Natural killer cell (primary cell): ENCODE measurements at regions not wholly inside any gene's neighbourhood (a gene's known extent, or its start where the extent isn't known, plus 50 kb on each side); places are given as distances from the start of the nearest gene placed in this dataset.

ENCODE experiments used
- ATAC-seq, 3 donors: fragments of 150-1000 bp in 2 of 3; fragments of 200-7000 bp in 1 of 3; cut with Tn5 transposase; 1 replicate in 1 of 3; 2 replicates in 2 of 3; pipeline ENCODE4 v1.10.0; 2021; ENCODE audit warnings: mild to moderate bottlenecking in 2 of 3, moderate library complexity in 2 of 3
- DNase-seq, 2 donors: peaks; one replicate each; pipeline versions ENCODE4 v3.0.0 to v3.0.0-alpha.2; 2013 to 2021; ENCODE audit warnings: mixed read lengths in 1 of 2
- H3K27ac ChIP-seq: one replicate; pipeline ENCODE4 v1.5.1; 2013; ENCODE audit warnings: mild to moderate bottlenecking, low read length
- H3K27me3 ChIP-seq: one replicate; pipeline ENCODE4 v1.6.1; 2013; ENCODE audit warnings: low read length; ENCODE audit not compliant: control insufficient read depth, insufficient read depth
- H3K36me3 ChIP-seq: one replicate; pipeline ENCODE4 v1.6.1; 2013; ENCODE audit warnings: low read length; ENCODE audit not compliant: control insufficient read depth, insufficient read depth
- H3K4me1 ChIP-seq: one replicate; pipeline ENCODE4 v1.6.1; 2013; ENCODE audit warnings: low read length; ENCODE audit not compliant: control insufficient read depth, insufficient read depth
- H3K4me3 ChIP-seq: one replicate; pipeline ENCODE4 v1.5.1; 2013; ENCODE audit warnings: low read length
- H3K9me3 ChIP-seq: one replicate; pipeline ENCODE4 v1.6.1; 2013; ENCODE audit warnings: low read length; ENCODE audit not compliant: control insufficient read depth, insufficient read depth
- H3K27ac Mint-ChIP-seq, 2 donors: one replicate each; pipeline ENCODE4 v1.8.0; 2022; ENCODE audit warnings: mild to moderate bottlenecking in 2 of 2, mixed read lengths in 2 of 2, moderate library complexity in 1 of 2
- H3K27me3 Mint-ChIP-seq, 2 donors: one replicate each; pipeline ENCODE4 v1.8.0; 2022; ENCODE audit warnings: low read depth in 2 of 2, mixed read lengths in 2 of 2
- H3K36me3 Mint-ChIP-seq: one replicate; pipeline ENCODE4 v1.8.0; 2022; ENCODE audit warnings: mixed read lengths
- H3K4me1 Mint-ChIP-seq, 2 donors: one replicate each; pipeline ENCODE4 v1.8.0; 2022; ENCODE audit warnings: mixed read lengths in 2 of 2
- H3K4me3 Mint-ChIP-seq: one replicate; pipeline ENCODE4 v1.8.0; 2022; ENCODE audit warnings: mild to moderate bottlenecking, moderate library complexity, mixed read lengths
- H3K9me3 Mint-ChIP-seq, 2 donors: one replicate each; pipeline ENCODE4 v1.8.0; 2022; ENCODE audit warnings: mixed read lengths in 2 of 2
- CTCF ChIP-seq: fragments of 200-600 bp; IDR thresholded peaks from one replicate; pipeline ENCODE4 v1.8.0; 2022; ENCODE audit warnings: antibody characterized with exemption
- WGBS: methylation state at CpG from one replicate; pipeline ENCODE4 v1.1.7; 2013; ENCODE audit warnings: missing lambda C conversion rate; ENCODE audit not compliant: insufficient coverage; 5-methylcytosine and 5-hydroxymethylcytosine counted together
- intact Hi-C: fragments of 100-400 bp; cut with micrococcal nuclease; formaldehyde crosslinking; loops from one replicate; pipeline ENCODE4 v1.14.2; 2022

GRCh38 chr2:52117299-52117698, 1085.4 kb upstream of the NRXN1 start:
- no peak overlapping the region for H3K4me3 ChIP-seq
- no peaks in the 10 kb centered on the region for H3K4me1 ChIP-seq
- H3K4me3 Mint-ChIP-seq, result no peak overlapping the region
- TF ChIP-seq CTCF, result no peak
- WGBS, result 76% methylated on average over 3 of the region's 3 CpGs
- H3K9me3 ChIP-seq, result no peaks in the 10 kb centered on the region
- H3K27ac ChIP-seq, result no peak overlapping the region
- H3K9me3 Mint-ChIP-seq, result peaks cover 12 to 22% of the 10 kb centered on the region in 2 donors
- ATAC-seq, result no peak
- intact Hi-C loops, result no loop called here
- H3K36me3 Mint-ChIP-seq, result peaks cover 11% of the 10 kb centered on the region
- no peak for DNase-seq
- H3K27me3 ChIP-seq, result no peaks in the 10 kb centered on the region
- no peak overlapping the region for H3K27ac Mint-ChIP-seq
- H3K27me3 Mint-ChIP-seq, result no peaks in the 10 kb centered on the region
- no peaks in the 10 kb centered on the region for H3K36me3 ChIP-seq
- H3K4me1 Mint-ChIP-seq, result no peaks in the 10 kb centered on the region

GRCh38 chr2:52115750-52116149, 1083.8 kb upstream of the NRXN1 start:
- DNase-seq (no peak), ATAC-seq (no peak)
- Histone ChIP-seq H3K4me3 (no peak overlapping the region), H3K4me1 (no peaks in the 10 kb centered on the region), H3K27ac (no peak overlapping the region), H3K9me3 (no peaks in the 10 kb centered on the region), H3K36me3 (no peaks in the 10 kb centered on the region), H3K27me3 (no peaks in the 10 kb centered on the region)
- WGBS, result 20% methylated on average over 1 of the region's 1 CpG
- Mint-ChIP-seq H3K4me1 (no peaks in the 10 kb centered on the region), H3K27ac (no peak overlapping the region), H3K36me3 (peaks cover 11% of the 10 kb centered on the region), H3K9me3 (peaks cover 13 to 22% of the 10 kb centered on the region in 2 donors), H3K27me3 (no peaks in the 10 kb centered on the region), H3K4me3 (no peak overlapping the region)
- intact Hi-C loops, result no loop called here
- TF ChIP-seq CTCF, result no peak

GRCh38 chr2:52113338-52113737, 1081.4 kb upstream of the NRXN1 start:
- Histone ChIP-seq H3K4me1 (no peaks in the 10 kb centered on the region), H3K4me3 (no peak overlapping the region), H3K36me3 (no peaks in the 10 kb centered on the region), H3K27me3 (no peaks in the 10 kb centered on the region), H3K9me3 (no peaks in the 10 kb centered on the region), H3K27ac (no peak overlapping the region)
- intact Hi-C loops, result no loop called here
- H3K4me3 Mint-ChIP-seq, result no peak overlapping the region
- peaks cover 11% of the 10 kb centered on the region for H3K36me3 Mint-ChIP-seq
- H3K27me3 Mint-ChIP-seq, result no peaks in the 10 kb centered on the region
- ATAC-seq, result no peak
- no peaks in the 10 kb centered on the region for H3K4me1 Mint-ChIP-seq
- DNase-seq, result no peak
- H3K9me3 Mint-ChIP-seq, result peaks cover 13 to 18% of the 10 kb centered on the region in 2 donors
- TF ChIP-seq CTCF, result no peak
- no peak overlapping the region for H3K27ac Mint-ChIP-seq

DNA sequence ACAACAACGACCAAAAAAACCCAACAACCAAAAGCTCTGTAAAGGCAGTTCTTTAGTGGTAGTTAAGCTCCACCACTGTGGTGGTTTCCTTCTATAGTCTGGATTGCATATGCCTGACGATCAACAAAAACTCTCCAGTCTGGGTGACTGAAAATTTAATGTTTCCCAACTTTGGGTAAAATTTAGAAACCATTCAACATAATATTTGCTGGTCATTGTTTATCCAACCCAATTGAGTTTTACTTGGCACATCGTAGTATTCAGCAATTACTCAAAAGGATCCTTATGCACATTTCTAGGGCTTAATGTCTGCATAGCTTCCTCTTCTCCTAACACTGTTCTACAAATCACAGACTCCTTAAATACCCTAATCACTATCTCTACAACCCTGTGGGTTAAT, 1080.2 kb upstream of the NRXN1 start:
- H3K4me1 Mint-ChIP-seq, result no peaks in the 10 kb centered on the region
- H3K27me3 Mint-ChIP-seq, result no peaks in the 10 kb centered on the region
- Histone ChIP-seq H3K4me1 (no peaks in the 10 kb centered on the region), H3K9me3 (no peaks in the 10 kb centered on the region), H3K27me3 (no peaks in the 10 kb centered on the region), H3K36me3 (no peaks in the 10 kb centered on the region), H3K27ac (no peak overlapping the region), H3K4me3 (no peak overlapping the region)
- H3K9me3 Mint-ChIP-seq, result peaks cover 17 to 25% of the 10 kb centered on the region in 2 donors
- DNase-seq (no peak), ATAC-seq (no peak)
- H3K36me3 Mint-ChIP-seq, result peaks cover 19% of the 10 kb centered on the region
- no peak for TF ChIP-seq CTCF
- H3K27ac Mint-ChIP-seq, result no peak overlapping the region
- no peak overlapping the region for H3K4me3 Mint-ChIP-seq
- WGBS, result 77% methylated on average over 3 of the region's 3 CpGs
- intact Hi-C loops, result no loop called here
